GM18868 (cell line): ENCODE measurements at regions not wholly inside any gene's neighbourhood (a gene's known extent, or its start where the extent isn't known, plus 50 kb on each side); places are given as distances from the start of the nearest gene placed in this dataset.
A peak's percentile ranks its signal among the peaks of the same experiment; 100 is the strongest.
"Not testable (repeated sequence)": the region's sequence is repeated elsewhere in the genome, so short reads cannot be mapped to it uniquely, and the experiment has no call there.

ENCODE experiments used
- ATAC-seq: cut with Tn5 transposase; IDR thresholded peaks from one replicate; pipeline ENCODE4 v1.9.1; 2021; ENCODE audit warnings: mild to moderate bottlenecking, moderate library complexity; ENCODE audit not compliant: unreplicated experiment

DNA sequence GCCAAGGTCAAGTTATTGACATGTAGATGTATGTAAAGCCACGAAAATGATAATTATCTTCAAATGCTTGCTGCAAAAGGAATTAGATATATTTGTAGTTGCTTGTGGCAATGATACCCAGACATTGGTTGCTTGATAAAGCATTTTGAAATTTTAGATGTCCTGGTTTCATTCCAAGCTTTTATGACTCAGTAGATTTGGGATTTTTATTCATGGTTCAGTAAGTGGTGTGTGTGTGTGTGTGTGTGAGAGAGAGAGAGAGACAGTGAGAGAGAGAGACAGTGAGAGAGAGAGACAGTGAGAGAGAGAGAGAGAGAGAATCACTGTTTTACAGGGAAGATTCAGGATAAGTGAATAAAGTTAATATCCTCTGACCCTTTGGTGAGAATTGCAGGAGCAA, 498.2 kb upstream of the C1orf87 start:
- ATAC-seq: no peak

- no peak for ATAC-seq
These were observed 495.6 kb upstream of the C1orf87 start for GRCh38 chr1:60569189-60569588.

GRCh38 chr1:60567256-60567655, 493.7 kb upstream of the C1orf87 start:
- ATAC-seq: no peak

DNA sequence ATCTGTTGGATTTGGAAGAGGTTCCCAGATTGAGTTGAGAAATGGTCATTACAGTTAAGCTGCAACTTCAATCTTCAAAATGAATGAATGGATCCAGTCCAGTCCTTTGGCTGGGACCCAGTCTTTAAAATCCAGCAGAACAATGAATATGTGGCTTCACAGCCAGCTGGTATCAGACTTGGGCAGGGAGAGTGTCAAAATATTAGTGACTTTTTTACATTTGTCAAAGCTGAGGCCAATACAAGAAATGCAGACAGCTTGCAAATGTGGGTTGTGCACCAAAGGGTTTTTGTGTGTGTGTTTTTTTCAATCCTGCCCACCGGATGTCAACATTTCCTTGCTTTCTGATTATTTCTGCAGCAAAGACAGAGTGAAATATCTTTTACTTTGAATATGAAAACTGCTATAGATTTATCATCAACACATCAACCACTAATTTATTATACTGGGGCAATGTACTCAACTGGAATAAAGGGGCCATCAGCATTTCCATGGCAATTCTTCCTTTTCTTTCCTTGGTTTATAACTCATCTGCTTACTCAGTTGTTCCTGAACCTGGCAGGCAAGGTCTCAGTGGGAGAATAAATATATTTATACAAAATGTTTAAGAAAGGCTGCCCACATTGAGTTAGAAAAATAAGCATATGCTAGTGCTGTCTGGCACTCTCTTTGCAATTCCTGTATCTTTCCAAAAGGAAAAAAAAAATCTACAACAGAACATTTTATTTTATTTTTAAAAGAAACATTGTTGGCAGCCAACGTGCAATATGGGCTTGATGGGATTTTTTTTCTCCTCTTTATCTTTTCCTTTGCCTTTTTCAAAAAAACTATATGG, 491.6 kb upstream of the C1orf87 start:
- ATAC-seq: no peak

DNA sequence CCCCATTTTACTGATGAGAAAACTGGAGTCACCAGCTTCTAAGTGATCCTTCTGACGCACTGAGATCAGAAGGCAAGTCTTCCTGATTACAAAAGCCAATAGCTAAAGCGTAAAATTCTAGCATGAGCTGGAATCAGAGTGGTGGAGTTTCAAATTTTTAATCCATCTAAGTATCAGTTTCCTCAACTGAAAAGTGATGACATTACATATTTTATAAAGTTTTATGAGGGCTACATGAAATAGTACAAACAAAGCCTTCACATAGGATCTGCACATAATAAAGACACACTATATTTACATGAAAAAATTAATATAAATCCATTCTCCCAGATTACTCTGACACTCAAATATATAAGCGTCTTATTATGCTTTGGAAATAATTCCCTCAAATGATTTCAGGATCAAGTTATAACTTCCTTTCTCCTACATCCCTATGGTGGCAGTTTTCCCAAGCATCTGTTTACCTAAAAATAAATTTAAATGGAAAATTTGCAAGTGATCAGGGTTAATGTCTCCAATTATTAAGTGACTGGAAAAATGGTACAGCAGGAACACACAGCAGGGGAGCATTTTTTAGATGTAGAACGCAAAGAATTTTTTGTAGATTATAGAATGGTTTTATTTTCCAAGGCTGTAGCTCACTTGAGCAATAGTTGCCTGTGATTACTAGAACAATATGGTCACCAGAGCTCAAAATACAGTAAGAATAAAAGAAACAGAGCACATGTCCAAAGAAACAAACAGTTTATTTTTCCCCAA, 490.4 kb upstream of the C1orf87 start:
- ATAC-seq: no peak

GRCh38 chr1:60562740-60563139, 489.2 kb upstream of the C1orf87 start:
- ATAC-seq: no peak

DNA sequence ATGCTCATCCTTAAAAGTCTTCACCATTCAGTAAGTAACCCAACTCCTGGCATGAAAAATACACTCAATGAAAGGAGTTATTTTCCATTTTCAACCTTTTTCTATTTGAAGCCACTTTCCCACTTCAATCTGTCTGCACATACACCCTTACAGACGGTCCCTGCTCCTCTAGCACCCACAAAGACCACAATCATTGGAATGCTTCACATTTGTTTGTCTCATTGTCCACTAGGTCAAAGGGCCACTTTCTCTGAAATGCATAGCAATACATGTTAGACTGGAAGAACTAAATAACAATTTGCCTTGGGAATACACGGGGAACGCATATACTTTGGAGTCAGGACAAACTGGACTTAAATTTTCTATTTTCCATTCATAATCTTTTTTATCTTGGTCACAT, 487.1 kb upstream of the C1orf87 start:
- ATAC-seq: no peak

- ATAC-seq: no peak
These were observed 484.7 kb upstream of the C1orf87 start for GRCh38 chr1:60558236-60558635.

DNA sequence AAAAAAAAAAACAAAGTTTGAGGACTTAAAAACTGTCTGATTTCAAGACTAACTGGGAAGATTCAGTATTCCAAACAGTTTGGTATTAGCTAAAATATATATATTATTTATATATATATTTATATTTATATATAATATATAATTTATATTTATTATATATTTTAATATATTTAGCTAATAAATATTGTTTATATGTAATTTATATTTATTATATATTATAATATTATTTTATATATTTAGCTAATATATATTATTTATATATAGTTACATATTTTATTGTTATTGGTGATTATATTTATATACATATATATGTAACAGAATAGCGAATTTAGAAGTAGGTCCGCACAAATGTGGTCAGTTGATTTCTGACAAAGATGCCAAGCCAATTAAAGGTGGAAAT, 480.2 kb upstream of the C1orf87 start:
- no peak for ATAC-seq

DNA sequence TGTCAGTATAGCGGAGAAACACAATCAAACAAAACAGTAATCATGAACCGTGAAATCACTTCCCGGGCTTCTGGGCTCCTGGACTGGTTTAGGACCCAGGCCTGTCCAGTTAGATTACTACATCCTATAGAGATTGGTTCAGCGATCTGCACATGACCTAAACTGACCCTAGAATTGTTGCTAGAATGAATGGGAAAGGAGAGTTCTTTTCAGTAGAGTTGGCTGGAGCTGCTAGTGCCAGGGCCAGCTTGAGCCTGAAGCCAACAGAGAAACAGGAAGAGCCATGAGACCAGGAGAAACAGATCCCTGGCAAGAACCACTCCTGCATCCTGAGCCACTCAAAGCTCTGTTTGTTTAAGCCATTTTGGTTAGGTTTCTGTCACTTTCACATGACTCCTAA, 474.3 kb upstream of the C1orf87 start:
- no peak for ATAC-seq

- no peak for ATAC-seq
These were observed 468.4 kb upstream of the C1orf87 start for GRCh38 chr1:60541831-60542532.

DNA sequence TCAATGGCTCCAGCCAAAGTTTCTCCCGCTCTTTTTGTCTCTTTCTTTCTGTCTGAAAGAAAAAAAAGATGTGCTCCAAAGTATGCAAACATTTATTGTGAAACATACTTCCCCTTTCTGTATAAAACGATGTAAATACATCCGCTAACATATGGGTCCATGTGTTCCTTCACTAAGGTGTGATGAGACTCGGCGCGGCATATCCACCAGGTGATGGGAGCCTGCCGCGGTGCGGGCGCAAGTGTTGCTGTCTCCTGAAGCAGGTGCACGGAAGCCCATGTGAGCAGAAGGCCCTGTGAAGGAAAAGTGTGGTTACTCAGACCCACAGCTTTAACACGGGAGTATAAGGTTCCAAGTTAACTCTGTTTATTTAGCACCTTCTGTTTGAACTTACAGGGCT, 466.6 kb upstream of the C1orf87 start:
- no peak for ATAC-seq

DNA sequence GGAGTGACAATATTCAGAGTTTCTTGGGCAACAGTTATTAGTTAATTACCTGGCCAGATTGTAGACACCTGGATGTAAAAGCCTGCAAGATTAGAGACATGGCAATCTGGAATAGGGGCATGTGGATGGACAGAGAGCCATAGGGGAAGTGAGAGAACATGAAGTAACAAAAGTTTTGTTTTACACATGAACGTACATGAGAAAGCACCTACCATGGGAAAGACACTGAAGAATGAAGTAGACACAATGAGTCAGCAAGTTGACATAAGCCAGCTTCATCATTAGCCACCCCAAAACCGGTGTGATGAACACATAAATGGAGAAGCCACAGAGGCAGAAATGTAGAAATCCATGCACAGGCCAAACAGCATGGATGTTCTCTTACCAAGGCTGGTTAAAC, 462.1 kb upstream of the C1orf87 start:
- ATAC-seq: peak; percentile 69

DNA sequence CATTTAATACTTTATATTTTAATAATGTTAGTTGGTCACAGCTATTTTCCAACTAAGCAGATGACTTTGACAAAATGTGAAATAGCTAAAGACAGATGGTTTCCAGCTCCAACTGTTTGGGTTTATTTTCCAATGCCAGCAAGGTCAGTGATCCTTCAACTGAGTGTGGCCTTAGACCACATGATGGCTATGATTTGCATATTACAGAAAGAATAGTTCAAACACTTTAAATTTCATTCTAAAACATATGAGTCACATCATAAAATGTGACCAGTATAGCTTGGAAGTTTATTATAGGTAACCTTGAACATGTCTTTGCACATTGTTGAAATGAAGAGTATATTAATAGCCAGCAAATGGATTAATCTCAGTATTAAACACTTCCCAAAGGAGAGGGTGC, 454.0 kb upstream of the C1orf87 start:
- ATAC-seq: no peak

GRCh38 chr1:60516996-60517395, 443.4 kb upstream of the C1orf87 start:
- ATAC-seq: no peak

DNA sequence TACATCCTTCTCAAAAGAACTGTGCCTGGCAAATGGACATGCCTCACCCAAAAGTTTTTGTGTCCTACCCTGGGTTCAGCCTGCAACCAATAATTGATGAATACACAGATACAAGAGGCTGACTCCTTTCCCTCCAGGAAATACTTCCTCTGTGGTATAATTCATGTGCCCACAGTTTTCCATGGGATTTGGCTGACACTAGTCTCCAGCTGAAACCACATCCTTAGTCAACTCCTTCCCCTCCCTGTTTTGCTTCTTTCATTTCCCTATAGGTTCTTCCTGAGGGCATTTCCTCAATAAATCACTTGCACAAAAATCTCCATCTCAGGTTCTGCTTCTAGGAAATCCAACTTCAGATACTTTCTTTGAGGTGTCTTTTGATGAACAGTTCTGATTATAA, 436.6 kb upstream of the C1orf87 start:
- ATAC-seq: no peak

- no peak for ATAC-seq
These were observed 430.8 kb upstream of the C1orf87 start for GRCh38 chr1:60504206-60504840.

GRCh38 chr1:60503266-60503925, 429.8 kb upstream of the C1orf87 start:
- no peak for ATAC-seq

DNA sequence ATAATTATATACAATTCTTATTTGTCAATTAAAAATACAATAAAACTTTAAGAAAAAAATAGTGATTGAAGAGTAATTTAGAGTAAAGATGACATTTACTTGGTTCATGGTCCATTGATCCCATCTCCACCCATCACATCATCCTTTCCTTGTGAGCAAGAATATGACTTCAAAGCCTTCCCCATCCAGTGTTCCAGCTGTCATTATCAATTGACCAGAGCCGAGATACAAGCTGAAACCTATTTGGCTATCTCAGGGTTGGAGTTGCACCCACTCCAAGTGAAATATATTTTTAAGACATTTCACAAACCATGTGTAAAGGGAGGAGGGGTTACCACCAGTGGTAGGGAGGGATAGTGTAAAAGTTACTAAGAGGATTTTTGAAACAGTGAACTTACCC, 428.9 kb upstream of the C1orf87 start:
- no peak for ATAC-seq

DNA sequence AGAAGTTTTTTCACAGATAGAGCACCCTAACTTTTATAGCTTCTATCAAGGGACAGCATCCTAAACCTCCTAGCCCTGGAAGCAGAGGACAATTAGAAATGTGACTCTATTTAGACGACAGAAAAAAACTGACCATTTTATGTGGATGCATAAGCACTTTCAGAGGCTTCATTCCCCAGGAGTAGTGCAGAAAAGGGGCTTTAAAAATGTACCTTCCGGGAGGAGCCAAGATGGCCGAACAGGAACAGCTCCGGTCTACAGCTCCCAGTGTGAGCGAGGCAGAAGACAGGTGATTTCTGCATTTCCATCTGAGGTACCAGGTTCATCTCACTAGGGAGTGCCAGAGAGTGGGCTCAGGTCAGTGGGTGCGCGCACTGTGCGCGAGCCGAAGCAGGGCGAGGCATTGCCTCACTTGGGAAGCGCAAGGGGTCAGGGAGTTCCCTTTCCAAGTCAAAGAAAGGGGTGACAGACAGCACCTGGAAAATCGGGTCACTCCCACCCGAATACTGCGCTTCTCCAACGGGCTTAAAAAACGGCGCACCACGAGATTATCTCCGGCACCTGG, 416.4 kb upstream of the C1orf87 start:
- not testable (repeated sequence) for ATAC-seq
